ENCODE measurements at regions not wholly inside any gene's neighbourhood (a gene's known extent, or its start where the extent isn't known, plus 50 kb on each side); places are given as distances from the start of the nearest gene placed in this dataset.
"Not testable (repeated sequence)": the region's sequence is repeated elsewhere in the genome, so short reads cannot be mapped to it uniquely, and the experiment has no call there.

GRCh38 chr14:105760691-105761344 lies 234.4 kb downstream of the TMEM121 start:
- DNase-seq (ENCODE audit: extremely low read depth, low read depth): no peak
- TF ChIP-seq CTCF (IDR thresholded peaks at IDR 0.05; ENCODE audit: low read depth, low read length): no peak

- not testable (repeated sequence) for DNase-seq (ENCODE audit: extremely low read depth, low read depth)
These were observed 235.0 kb downstream of the TMEM121 start for GRCh38 chr14:105761345-105761740.

DNA sequence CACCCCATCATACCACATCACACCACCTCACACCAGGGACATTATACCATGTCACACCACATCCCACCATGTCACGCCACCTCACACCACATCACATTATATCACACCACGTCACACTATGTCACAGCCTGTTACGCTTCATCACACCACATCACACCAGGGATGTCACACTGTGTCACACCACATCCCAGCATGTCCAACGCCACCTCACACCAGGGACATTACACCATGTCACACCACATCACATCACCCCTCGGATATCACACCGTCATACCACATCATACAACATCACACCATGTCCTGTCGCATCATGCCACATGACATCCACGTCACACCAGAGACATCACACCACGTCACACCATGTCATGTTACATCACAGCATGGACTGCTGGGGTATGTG lies 235.5 kb downstream of the TMEM121 start:
- DNase-seq (ENCODE audit: extremely low read depth, low read depth): no peak
- TF ChIP-seq CTCF (IDR thresholded peaks at IDR 0.05; ENCODE audit: low read depth, low read length): no peak

GRCh38 chr14:105762262-105762661 lies 235.9 kb downstream of the TMEM121 start:
- not testable (repeated sequence) for DNase-seq (ENCODE audit: extremely low read depth, low read depth)

DNA sequence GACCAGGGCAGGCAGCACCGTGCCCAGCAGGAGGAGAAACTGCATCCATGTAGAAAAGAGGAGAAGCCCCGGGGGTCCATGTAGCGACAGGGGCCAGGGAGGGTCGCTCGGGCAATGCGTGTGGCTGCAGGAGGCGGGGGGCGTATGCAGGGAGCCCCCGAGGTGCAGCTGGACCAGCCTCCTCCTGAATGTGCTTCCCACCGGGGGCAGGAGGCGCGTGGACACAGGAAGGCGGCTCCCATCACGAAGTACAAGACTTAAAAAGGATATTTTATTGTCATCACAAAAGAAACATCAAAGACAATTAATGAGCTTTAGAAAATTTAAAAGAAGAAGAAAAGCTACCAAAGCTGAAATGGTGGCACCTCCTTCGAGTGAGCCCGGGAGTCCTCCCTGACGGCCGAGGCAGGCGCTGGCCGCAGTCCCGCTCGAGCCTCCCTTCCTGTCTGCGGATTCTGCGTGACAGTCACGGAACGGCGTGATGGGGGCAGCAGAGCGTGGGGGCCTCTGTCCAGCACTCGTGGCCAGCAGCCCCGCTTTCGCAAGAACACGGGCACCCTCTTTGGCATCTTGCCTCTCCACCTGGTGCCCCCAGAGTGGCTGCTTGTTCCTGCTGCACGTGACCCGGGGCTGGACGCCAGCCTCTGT lies 238.0 kb downstream of the TMEM121 start:
- DNase-seq (ENCODE audit: extremely low read depth, low read depth): not testable (repeated sequence)

DNA sequence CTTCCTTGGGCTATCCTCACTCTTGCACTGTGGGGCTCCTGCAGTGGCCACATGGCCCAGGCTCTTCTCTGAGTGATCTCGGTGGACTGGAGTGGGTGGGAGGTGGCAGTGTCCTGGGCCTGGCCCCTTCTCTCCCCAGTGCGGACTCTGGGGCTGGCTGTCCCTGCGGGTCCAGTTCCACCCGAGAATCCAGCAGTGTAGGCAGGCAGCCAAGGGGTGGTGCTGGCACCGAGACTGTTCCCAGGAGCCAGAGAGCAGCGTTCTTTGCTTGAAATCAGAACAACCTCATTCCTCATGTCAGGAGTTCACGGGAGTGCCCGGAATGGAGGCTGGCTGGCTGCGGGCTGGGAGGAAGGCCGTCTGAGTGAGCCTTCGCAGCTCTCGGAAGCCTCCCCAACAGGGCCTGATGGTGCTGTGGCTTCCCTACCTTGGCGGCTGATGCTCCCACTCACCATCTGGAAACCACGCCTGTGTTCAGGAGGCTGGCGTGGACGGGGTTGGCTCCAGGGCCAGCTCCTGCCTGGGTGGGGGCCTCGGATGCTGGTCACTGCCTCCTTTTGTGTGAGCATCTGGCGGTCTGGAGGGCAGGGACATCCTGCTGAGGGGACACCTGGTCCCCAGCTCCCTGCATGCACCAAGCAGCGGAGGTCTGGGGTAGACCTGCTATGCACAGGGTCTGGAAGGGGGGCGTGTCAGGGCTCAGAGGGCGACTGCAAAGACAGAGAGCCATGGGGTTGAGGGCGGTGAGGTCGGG lies 238.9 kb downstream of the TMEM121 start:
- DNase-seq (ENCODE audit: extremely low read depth, low read depth): not testable (repeated sequence)

DNA sequence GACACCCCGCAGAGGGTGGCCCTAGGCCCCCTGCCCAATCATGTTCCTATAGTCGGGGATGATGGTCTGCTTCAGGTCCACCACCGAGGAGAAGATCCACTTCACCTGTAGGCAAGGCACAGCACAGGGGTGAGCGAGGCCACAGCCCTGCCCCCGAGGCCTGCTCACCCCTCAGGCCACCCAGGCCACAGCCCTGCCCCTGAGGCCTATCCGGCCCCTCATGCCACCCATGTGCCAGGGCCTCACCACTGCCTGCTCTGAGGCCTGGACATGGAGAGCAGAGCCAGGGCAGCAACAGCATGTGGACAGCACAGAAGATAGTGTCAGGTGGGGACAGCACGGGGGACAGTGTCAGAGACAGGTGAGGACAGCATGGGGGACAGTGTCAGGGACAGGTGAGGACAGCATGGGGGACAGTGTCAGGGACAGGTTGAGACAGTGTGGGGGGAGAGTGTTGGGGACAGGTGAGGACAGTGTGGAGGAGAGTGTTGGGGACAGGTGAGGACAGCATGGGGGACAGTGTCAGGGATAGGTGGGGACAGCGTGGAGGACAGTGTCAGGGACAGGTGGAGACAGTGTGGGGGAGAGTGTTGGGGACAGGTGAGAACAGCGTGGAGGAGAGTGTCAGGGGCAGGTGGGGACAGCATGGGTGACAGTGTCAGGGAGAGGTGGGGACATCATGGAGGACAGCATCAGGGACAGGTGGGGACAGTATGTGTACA lies 239.7 kb downstream of the TMEM121 start:
- DNase-seq (ENCODE audit: extremely low read depth, low read depth): no peak
- no peak for TF ChIP-seq CTCF (IDR thresholded peaks at IDR 0.05; ENCODE audit: low read depth, low read length)

DNA sequence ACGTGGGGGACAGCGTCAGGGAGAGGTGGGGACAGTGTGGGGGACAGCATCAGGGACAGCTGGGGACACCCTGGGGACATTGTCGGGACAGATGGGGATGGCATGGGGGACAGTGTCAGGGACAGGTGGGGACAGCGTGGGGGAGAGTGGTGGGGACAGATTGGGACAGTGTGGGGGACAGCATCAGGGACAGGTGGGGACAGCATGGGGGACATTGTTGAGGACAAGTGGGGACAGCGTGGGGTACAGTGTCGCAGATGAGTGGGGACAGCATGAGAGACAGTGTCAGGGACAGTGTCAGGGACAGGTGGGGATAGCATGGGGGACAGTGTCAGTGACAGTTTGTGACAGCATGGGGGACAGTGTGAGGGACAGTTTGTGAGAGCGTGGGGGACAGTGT lies 240.9 kb downstream of the TMEM121 start:
- DNase-seq (ENCODE audit: extremely low read depth, low read depth): no peak
- TF ChIP-seq CTCF (IDR thresholded peaks at IDR 0.05; ENCODE audit: low read depth, low read length): no peak

- not testable (repeated sequence) for DNase-seq (ENCODE audit: extremely low read depth, low read depth)
These were observed 241.7 kb downstream of the TMEM121 start for GRCh38 chr14:105768039-105768438.

- not testable (repeated sequence) for DNase-seq (ENCODE audit: extremely low read depth, low read depth)
These were observed 242.8 kb downstream of the TMEM121 start for GRCh38 chr14:105769061-105769730.

DNA sequence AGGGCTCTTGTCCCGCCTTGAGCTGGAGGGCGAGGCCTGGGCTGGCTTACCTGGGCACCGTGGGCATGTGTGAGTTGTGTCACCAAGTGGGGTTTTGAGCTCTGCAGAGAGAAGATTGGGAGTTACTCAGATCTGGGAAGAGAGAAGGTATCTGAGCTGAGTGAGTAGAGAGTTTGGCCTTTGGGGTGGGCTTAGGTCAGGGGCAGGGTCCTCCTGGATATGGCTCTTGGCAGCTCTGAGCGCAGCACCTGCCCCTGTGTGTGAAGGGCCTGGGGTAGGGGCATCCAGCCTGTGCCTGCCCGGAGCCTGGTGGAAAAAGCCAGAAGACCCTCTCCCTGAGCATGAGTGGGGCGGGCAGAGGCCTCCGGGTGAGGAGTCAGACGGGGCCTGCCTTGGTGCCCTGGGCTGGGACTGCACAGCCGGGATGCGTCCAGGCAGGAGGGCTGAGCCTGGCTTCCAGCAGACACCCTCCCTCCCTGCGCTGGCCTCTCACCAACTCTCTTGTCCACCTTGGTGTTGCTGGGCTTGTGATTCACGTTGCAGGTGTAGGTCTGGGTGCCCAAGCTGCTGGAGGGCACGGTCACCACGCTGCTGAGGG lies 244.3 kb downstream of the TMEM121 start:
- DNase-seq (ENCODE audit: extremely low read depth, low read depth): not testable (repeated sequence)

DNA sequence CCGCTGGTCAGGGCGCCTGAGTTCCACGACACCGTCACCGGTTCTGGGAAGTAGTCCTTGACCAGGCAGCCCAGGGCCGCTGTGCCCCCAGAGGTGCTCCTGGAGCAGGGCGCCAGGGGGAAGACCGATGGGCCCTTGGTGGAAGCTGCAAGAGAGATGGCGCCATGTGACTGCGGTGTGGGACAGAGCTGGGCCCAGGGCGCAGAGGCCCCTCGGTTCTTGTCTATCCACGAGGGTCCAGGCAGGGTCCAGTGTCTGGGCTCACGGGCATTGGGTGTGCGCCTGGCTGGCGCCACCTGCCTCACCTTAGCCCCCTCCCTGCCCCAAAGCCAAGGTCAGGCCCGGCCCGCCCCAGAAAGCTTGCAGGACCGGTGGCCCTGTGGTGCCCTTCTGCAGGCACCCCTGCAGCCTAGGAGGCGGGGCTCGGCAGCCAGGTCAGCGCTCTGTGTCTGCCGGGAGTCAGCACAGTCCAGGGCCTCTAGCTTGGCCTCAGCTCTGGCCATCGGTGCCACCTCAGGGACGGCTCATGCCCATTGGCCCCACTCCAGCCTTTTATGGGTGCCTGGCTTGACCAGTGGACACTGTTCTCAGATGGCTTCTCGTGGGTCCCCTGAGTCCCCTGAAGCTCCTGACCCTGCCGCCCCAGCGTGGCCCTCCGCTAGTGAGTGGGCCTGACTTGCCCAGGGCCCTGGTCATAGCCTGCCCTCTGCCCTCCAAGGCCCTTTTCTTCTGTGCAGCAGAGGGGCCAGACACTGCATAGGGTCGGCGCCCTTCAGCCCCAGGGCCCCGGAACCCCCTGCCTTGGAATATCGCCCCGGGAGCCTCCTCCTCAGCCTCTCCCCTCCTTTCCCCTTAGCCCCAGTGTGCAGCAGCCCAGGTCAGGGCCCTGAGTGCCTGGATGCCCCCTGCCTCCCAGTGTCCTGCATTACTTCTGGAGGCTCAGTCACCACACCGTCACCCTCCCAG lies 245.2 kb downstream of the TMEM121 start:
- not testable (repeated sequence) for DNase-seq (ENCODE audit: extremely low read depth, low read depth)
